Neural cell (in vitro differentiated cells): ENCODE measurements at regions not wholly inside any gene's neighbourhood (a gene's known extent, or its start where the extent isn't known, plus 50 kb on each side); places are given as distances from the start of the nearest gene placed in this dataset.

ENCODE experiments used
- H2AFZ ChIP-seq: fragments of 200-600, 300-800 bp; sonication (generic), shearing (Covaris generic); 2 replicates; pipeline ENCODE4 v1.6.0; 2014; ENCODE audit warnings: low read depth, mild to moderate bottlenecking, antibody characterized with exemption, low read length, moderate library complexity
- H3F3A ChIP-seq: fragments of 200-600 bp; shearing (Covaris generic); 2 replicates; pipeline ENCODE4 v1.6.1; 2016; ENCODE audit warnings: mild to moderate bottlenecking, moderate library complexity, mixed read lengths, antibody characterized with exemption, low read length; ENCODE audit not compliant: insufficient read depth, poor library complexity, severe bottlenecking
- H3K27ac ChIP-seq: fragments of 200-600, 300-800 bp; sonication (generic), shearing (Covaris generic); 2 replicates; pipeline ENCODE4 v1.5.1; 2014; ENCODE audit warnings: mild to moderate bottlenecking, low read length, moderate library complexity
- H3K27me3 ChIP-seq: fragments of 300-800, 200-600 bp; sonication (generic), shearing (Covaris generic); 2 replicates; pipeline ENCODE4 v1.6.0; 2014; ENCODE audit warnings: mild to moderate bottlenecking, low read depth, low read length, moderate library complexity; ENCODE audit not compliant: insufficient read depth
- H3K36me3 ChIP-seq: fragments of 300-800, 200-600 bp; sonication (generic), shearing (Covaris generic); 2 replicates; pipeline ENCODE4 v1.5.1; 2014; ENCODE audit warnings: mild to moderate bottlenecking, antibody characterized with exemption, low read length, moderate library complexity; ENCODE audit not compliant: insufficient read depth
- H3K4me2 ChIP-seq: fragments of 300-800, 200-600 bp; sonication (generic), shearing (Covaris generic); 2 replicates; pipeline ENCODE4 v1.6.0; 2014; ENCODE audit warnings: mild to moderate bottlenecking, low read length
- H3K4me3 ChIP-seq: fragments of 300-800, 200-600 bp; sonication (generic), shearing (Covaris generic); 2 replicates; pipeline ENCODE4 v1.5.1; 2014; ENCODE audit warnings: mild to moderate bottlenecking, low read length, moderate library complexity
- H3K79me2 ChIP-seq: fragments of 200-600 bp; shearing (Covaris generic); replicated peaks from 2 replicates; pipeline ENCODE4 v1.6.0; 2014; ENCODE audit warnings: mild to moderate bottlenecking, low read length, moderate library complexity; ENCODE audit not compliant: insufficient read depth
- H3K9ac ChIP-seq: fragments of 300-800, 200-600 bp; sonication (generic), shearing (Covaris generic); 2 replicates; pipeline ENCODE4 v1.6.1; 2016; ENCODE audit warnings: mild to moderate bottlenecking, low read length, mixed read lengths
- H3K9me2 ChIP-seq: fragments of 200-600 bp; shearing (Covaris generic); 2 replicates; pipeline ENCODE4 v1.6.1; 2016; ENCODE audit warnings: mild to moderate bottlenecking, low read length, mixed read lengths; ENCODE audit not compliant: insufficient read depth
- H3K9me3 ChIP-seq: fragments of 200-600, 300-800 bp; sonication (generic), shearing (Covaris generic); 2 replicates; pipeline ENCODE4 v1.6.1; 2016; ENCODE audit warnings: mild to moderate bottlenecking, mixed run types, low read length, moderate library complexity, mixed read lengths
- H4K20me1 ChIP-seq: fragments of 200-600 bp; shearing (Covaris generic); 2 replicates; pipeline ENCODE4 v1.6.1; 2016; ENCODE audit warnings: mild to moderate bottlenecking, mixed run types; ENCODE audit not compliant: insufficient read depth
- CTCF ChIP-seq: fragments of 450-650 bp; IDR thresholded peaks from 2 replicates; pipeline ENCODE4 v1.5.1; 2014; ENCODE audit warnings: antibody characterized with exemption, mild to moderate bottlenecking, moderate library complexity; ENCODE audit not compliant: poor library complexity, severe bottlenecking
- EP300 ChIP-seq: fragments of 450-650 bp; conservative IDR thresholded peaks from 2 replicates; pipeline ENCODE4 v1.6.1; 2014; ENCODE audit warnings: antibody characterized with exemption, mild to moderate bottlenecking, moderate library complexity; ENCODE audit not compliant: poor library complexity, severe bottlenecking
- EZH2 ChIP-seq: fragments of 200-600, 300-800 bp; shearing (Covaris generic), sonication (generic); IDR thresholded peaks from 2 replicates; pipeline ENCODE4 v1.6.1; 2014; ENCODE audit warnings: antibody characterized with exemption, low read length, borderline replicate concordance, mild to moderate bottlenecking; ENCODE audit not compliant: insufficient read depth, poor library complexity, severe bottlenecking
- RAD21 ChIP-seq: fragments of 450-650 bp; conservative IDR thresholded peaks from 2 replicates; pipeline ENCODE4 v1.6.1; 2014; ENCODE audit warnings: antibody characterized with exemption, mild to moderate bottlenecking, moderate library complexity
- REST ChIP-seq: IDR thresholded peaks from 2 replicates; pipeline ENCODE4 v1.6.1; 2012; ENCODE audit warnings: borderline replicate concordance
- TAF1 ChIP-seq: IDR thresholded peaks from 2 replicates; pipeline ENCODE4 v1.6.1; 2012; ENCODE audit warnings: low read depth

DNA sequence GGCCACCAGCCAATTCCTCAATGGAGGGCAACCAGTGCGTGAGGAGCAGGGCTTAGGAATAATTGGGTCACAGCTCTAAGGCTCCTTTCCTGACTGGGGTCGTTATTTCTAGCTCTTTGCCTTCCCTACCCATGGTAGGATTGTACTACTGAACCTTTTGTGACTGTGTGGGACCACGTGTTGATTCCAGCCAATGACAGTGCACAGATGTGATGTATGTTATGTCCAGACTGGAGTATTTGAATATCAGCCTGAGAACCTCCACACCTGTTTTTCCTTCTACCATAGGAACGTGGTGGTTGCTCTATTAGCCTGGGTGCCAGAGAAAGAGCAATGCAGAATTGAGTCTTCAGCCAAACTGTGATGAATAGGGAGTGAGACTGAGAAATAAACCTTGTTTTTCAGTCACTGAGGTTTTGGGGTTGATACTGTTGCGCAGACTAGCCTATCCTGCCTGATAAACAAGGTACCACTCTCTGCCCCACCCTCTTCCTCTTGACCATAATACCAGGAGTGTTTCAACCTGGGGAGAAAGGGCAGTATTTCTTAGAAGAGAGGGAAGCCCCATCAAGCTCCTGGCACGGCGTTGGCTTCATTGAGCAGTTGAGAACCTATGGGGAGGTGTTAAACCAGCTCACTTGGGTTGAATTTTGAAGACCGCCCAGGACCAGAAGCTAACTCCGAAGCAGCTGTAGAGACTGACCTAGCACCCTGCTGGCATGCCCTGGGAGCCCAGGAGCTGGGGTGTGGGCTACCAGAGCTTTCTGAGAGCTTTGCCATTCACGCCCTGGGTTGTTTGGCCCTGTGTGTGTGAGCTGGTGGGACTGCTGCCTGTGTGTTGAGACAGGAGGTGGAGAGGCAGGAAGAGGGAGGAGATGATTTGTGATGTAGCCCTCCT lies 105.5 kb upstream of the BACH2 start:
- Histone ChIP-seq H3F3A (no peaks in the 10 kb centered on the region), H3K36me3 (no peaks in the 10 kb centered on the region), H3K27me3 (no peaks in the 10 kb centered on the region), H3K79me2 (no peaks in the 10 kb centered on the region), H2AFZ (no peak overlapping the region), H3K27ac (no peak overlapping the region), H3K9me3 (no peaks in the 10 kb centered on the region), H4K20me1 (no peaks in the 10 kb centered on the region), H3K9me2 (no peaks in the 10 kb centered on the region), H3K4me2 (no peak overlapping the region), H3K9ac (no peak overlapping the region), H3K4me3 (no peak overlapping the region)
- TF ChIP-seq CTCF (no peak), EP300 (no peak), TAF1 (no peak)

GRCh38 chr6:90399970-90400369 lies 103.3 kb upstream of the BACH2 start:
- no peaks in the 10 kb centered on the region for H3K9me3 ChIP-seq
- no peak overlapping the region for H3K4me2 ChIP-seq
- H3K27me3 ChIP-seq: no peaks in the 10 kb centered on the region
- H3K4me3 ChIP-seq: no peak overlapping the region
- H3K27ac ChIP-seq: no peak overlapping the region
- H4K20me1 ChIP-seq: no peaks in the 10 kb centered on the region
- no peak for TF ChIP-seq REST
- TF ChIP-seq EZH2: no peak
- no peak for TF ChIP-seq CTCF
- no peak for TF ChIP-seq RAD21
- no peaks in the 10 kb centered on the region for H3K36me3 ChIP-seq
- H3K79me2 ChIP-seq: no peaks in the 10 kb centered on the region
- no peaks in the 10 kb centered on the region for H3K9me2 ChIP-seq
- H3F3A ChIP-seq: no peaks in the 10 kb centered on the region
- no peak overlapping the region for H2AFZ ChIP-seq
- H3K9ac ChIP-seq: no peak overlapping the region
